ENCODE measurements at regions not wholly inside any gene's neighbourhood (a gene's known extent, or its start where the extent isn't known, plus 50 kb on each side); places are given as distances from the start of the nearest gene placed in this dataset.

DNA sequence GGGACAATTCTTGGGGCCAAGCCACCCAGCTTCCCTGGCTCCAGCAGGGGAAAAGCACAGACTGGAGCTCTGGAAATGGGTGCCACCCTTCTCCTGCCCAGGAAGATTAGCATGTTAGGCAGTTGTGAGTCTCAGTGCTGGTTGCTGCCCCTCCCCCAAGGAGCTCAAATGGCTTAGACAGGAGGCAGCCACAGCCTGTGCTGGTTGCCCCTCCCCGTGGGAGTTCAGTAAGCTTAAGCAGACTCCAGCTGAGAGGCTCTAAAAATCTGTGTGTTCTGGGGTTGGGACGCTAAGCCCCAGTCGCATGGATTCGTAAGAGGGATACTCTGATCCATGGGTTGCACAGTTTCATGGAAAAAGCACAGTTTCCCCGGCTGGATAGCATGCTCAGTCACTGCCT is 92.7 kb upstream of the NDST3 start:
- no peak for DNase-seq (ENCODE audit: low read depth)

DNA sequence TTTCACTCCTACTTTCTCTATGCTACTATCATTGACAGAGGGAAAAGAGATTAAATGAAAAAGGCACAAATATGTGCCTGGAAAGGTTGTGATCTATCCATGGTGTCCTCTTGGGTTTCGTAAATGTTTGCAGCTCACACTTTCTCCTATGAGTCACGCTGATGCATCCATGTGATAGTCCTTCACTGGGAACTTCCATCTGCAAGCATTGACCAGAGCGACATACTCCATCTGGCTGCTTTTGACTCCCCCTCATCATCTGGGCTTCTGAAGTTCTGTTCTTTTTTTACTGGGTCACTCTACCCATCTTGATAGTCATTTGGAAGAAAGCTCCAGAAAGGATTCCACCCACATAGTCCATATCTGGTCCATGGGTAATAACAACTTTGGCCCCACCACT is 84.7 kb upstream of the NDST3 start:
- no peak for DNase-seq (ENCODE audit: low read depth)

DNA sequence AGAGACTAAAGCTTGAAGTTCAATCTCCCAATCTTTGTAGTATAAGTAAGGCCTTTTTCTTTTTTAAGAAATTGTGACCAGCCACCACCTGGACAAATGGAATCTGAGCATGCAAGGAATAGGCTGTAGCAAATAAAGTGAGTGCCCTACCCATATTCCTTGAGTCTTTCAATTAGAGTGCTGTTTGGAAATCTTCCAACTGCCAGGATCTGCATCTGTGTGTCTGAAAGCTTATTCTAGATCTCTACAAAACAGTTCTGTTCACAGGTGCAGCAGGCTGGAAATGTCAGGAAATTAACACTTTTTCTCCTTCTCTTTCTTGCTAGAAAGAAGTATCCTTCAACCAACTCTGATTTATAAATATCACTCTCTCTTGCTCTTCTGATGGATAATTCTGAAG is 76.7 kb upstream of the NDST3 start:
- no peak for DNase-seq (ENCODE audit: low read depth)

DNA sequence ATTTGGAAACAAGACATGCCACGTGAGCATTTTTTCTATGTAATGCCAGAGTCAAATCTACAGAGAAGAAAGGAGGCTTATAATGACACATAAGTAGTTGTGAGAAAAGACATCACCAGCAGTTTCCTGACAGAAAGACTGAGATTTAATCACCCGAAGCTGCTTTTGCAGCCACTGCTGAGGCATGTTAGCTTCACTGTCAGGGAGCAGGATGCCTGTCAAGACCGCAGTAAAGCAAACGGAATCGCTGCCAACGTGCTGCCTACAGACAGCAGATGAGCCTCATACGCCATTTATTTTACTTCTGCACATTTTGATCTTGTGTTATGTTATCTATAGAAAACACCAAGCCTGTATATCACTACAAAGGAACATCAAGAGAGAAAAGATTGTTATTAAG is 68.7 kb upstream of the NDST3 start:
- DNase-seq (ENCODE audit: low read depth): no peak

DNA sequence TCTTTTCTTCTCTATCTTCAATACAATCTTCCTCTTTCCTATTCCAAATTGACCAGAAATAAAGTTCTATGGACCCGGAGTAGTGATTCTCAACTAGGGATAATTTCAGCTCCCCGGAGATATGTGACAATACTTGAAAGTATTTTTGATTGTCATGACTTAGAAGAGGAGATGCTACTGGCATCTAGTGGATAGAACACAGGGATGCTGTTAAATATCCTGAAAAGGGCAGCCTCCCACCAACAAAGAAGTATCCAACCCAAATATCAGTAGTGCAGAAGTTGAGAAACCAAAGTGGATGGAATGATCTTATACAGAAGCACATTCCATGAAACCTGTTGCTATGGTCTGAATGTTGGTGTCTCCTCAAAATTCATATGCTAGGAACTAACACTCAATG is 65.7 kb upstream of the NDST3 start:
- no peak for DNase-seq (ENCODE audit: low read depth)

DNA sequence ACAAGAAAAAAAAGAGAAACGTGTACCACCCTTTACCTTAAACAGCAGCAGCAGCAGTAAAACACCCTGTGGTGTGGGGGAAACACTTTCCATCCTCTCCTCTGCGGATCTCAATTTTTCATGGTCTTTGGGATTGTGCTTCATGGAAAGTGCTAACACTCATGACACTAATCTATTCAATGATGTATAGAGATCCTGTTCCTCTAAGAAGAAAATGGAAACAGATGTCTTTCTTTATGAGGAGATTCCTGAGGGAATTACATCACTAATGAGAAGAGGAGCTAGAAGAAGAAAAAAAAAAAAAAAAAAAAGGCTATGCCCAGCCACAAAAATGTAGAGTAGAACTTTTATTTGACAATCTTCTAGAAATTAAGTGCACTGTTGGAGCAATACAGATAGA is 62.9 kb upstream of the NDST3 start:
- peak; percentile 19 for DNase-seq (ENCODE audit: low read depth)

DNA sequence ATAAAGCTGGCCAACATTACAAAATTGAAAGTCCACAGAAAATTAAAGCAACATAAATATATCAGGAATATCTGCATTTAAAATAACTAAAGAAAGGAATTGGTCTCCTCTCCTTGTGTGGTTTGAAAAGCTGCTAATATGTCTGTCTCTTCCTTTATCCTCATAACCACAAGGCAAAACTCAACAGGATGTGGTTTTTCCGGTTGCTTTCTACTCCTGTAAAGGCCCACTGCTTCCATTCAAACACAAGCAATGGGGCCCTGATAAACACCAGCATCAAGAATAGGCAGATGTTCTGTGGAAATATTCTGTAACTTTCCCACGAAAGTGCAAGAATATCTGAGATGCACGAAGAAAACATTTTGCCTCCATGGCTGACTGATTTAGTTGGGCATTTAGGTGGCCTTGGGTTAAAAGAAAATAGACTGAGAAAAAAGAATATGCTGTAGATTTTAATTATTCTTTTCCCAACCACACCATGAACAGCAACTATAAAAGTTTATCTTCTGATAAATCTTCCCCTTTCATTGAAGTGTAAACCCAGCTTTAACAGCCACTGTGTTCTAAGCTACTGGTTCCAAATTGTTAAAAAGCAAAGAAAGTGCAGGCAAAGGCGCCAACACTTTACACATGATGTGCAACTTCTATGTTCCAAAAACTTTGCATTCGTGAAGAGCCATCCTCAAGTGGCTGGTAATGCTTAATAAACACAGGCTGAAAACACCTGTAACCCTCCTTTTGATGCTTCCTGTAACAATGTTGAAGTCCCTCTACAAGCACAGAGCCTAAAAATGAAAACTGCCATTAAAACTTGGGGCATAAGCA is 50.5 kb upstream of the NDST3 start:
- no peak for DNase-seq (ENCODE audit: low read depth)

DNA sequence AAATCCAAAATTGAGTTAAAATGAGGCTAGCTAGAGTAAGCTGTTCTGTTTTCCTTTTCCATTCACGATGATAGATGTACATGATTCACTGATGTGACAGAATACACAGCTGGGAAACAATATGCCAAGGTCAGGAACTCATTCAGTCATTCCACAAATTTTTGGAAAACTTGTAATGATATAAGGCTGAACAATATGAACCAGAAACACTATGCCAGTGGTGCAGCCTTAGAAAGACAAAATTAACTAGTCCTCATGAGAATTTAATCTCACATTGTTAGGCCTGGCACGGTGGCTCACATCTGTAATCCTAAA is 50.0 kb upstream of the NDST3 start:
- no peak for DNase-seq (ENCODE audit: low read depth)

Data from GM04504 (cell line).